CD8-positive, alpha-beta memory T cell (primary cell): ENCODE measurements at regions not wholly inside any gene's neighbourhood (a gene's known extent, or its start where the extent isn't known, plus 50 kb on each side); places are given as distances from the start of the nearest gene placed in this dataset.
"Not testable (repeated sequence)": the region's sequence is repeated elsewhere in the genome, so short reads cannot be mapped to it uniquely, and the experiment has no call there.

Experiments used
- CTCF ChIA-PET: fragments of 350-600 bp; sonication (Branson Sonifier 250); formaldehyde crosslinking; loops from one replicate; lab custom pipeline; 2021; ENCODE audit warnings: antibody characterized with exemption; lab: Charles Lee
- POLR2A ChIA-PET: fragments of 350-600 bp; sonication (Branson Sonifier 250); formaldehyde crosslinking; loops from one replicate; lab custom pipeline; 2021; ENCODE audit warnings: antibody characterized with exemption; lab: Charles Lee
- DNase-seq, 5 donors: peaks; one replicate each; pipeline versions ENCODE4 v3.0.0 to v3.0.0-alpha.2; 2020 to 2022; ENCODE audit warnings: mixed read lengths in 1 of 5
- H3K27ac ChIP-seq: one replicate; pipeline ENCODE4 v1.7.0; 2013; ENCODE audit warnings: low read depth, mild to moderate bottlenecking, low read length, moderate library complexity
- H3K27me3 ChIP-seq: 2 replicates; pipeline ENCODE4 v1.7.0; 2013; ENCODE audit warnings: low read length, mild to moderate bottlenecking; ENCODE audit not compliant: insufficient read depth, poor library complexity, severe bottlenecking
- H3K36me3 ChIP-seq: 2 replicates; pipeline ENCODE4 v1.7.0; 2013; ENCODE audit warnings: mild to moderate bottlenecking, low read length, moderate library complexity; ENCODE audit not compliant: insufficient read depth
- H3K4me1 ChIP-seq: 2 replicates; pipeline ENCODE4 v1.7.0; 2013; ENCODE audit warnings: mild to moderate bottlenecking, low read length, moderate library complexity; ENCODE audit not compliant: insufficient read depth
- H3K4me3 ChIP-seq: 2 replicates; pipeline ENCODE4 v1.7.0; 2013; ENCODE audit warnings: mild to moderate bottlenecking, low read length
- H3K9me3 ChIP-seq: 2 replicates; pipeline ENCODE4 v1.7.0; 2013; ENCODE audit warnings: mild to moderate bottlenecking, low read length
- H3K27ac Mint-ChIP-seq, 8 donors: one replicate each; pipeline ENCODE4 v1.8.0; 2020 to 2021; ENCODE audit warnings: mixed read lengths in 8 of 8, mild to moderate bottlenecking in 6 of 8, inconsistent platforms in 3 of 8, moderate library complexity in 3 of 8
- H3K27me3 Mint-ChIP-seq, 2 donors: one replicate each; pipeline ENCODE4 v1.8.0; 2020 to 2021; ENCODE audit warnings: mixed read lengths in 2 of 2, mild to moderate bottlenecking in 1 of 2, moderate library complexity in 1 of 2
- H3K36me3 Mint-ChIP-seq, 3 donors: one replicate each; pipeline ENCODE4 v1.8.0; 2020 to 2021; ENCODE audit warnings: mixed read lengths in 3 of 3, inconsistent platforms in 1 of 3, mild to moderate bottlenecking in 1 of 3
- H3K4me1 Mint-ChIP-seq, 3 donors: one replicate each; pipeline ENCODE4 v1.8.0; 2020 to 2021; ENCODE audit warnings: mixed read lengths in 3 of 3, inconsistent platforms in 1 of 3, mild to moderate bottlenecking in 1 of 3
- H3K4me3 Mint-ChIP-seq, 7 donors: one replicate each; pipeline ENCODE4 v1.8.0; 2020 to 2021; ENCODE audit warnings: mixed read lengths in 7 of 7, mild to moderate bottlenecking in 6 of 7, moderate library complexity in 4 of 7, inconsistent platforms in 2 of 7
- H3K9me3 Mint-ChIP-seq, 5 donors: one replicate each; pipeline ENCODE4 v1.8.0; 2020 to 2022; ENCODE audit warnings: mixed read lengths in 5 of 5, mild to moderate bottlenecking in 3 of 5, moderate library complexity in 2 of 5, inconsistent platforms in 1 of 5

DNA sequence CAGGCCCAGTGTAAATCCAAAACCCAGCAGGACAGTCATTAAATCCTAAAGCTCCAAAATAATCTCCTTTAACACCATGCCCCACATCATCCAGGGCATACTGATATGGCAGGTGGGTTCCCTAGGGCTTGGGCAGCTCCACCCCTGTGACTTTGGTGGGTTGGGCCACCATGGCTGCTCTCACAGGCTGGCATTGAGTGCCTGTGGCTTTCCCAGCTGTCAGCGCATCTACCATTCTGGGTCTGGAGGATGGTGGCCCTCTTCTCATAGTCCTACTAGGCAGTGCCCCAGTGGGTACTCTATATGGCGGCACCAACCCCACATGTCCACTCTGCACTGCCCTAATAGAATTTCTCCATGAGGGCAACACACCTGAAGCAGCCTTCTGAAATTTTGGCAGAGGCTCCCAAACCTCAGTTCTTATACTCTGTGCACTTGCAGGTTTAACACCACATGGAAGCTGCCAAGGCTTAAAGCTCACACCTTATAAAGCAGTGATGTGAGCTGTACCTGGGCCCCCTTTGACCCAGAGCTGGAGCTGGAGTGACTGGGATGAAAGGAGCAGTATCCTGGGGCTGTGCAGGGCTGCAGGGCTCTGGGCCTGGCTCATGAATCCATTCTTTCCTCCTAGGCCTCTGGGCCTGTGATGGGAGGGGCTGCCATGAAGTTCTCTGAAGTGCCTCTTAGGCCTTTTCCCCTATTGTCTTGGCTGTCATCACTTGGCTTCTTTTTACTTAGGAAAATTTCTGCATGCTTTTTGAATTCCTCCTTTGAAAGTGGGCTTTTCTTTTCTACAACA lies 765.5 kb upstream of the EPHA7 start:
- ChIA-PET CTCF (no interaction called here), POLR2A (no interaction called here)
- H3K4me3 ChIP-seq, result no peak overlapping the region
- H3K36me3 ChIP-seq, result no peaks in the 10 kb centered on the region
- Mint-ChIP-seq H3K27me3 (no peaks in the 10 kb centered on the region), H3K4me3 (no peak overlapping the region), H3K4me1 (no peaks in the 10 kb centered on the region), H3K27ac (no peak overlapping the region), H3K9me3 (peaks cover 6 to 43% (median 20%) of the 10 kb centered on the region in 5 donors), H3K36me3 (no peaks in the 10 kb centered on the region)
- H3K9me3 ChIP-seq, result no peaks in the 10 kb centered on the region
- H3K27me3 ChIP-seq, result no peaks in the 10 kb centered on the region
- H3K4me1 ChIP-seq, result no peaks in the 10 kb centered on the region
- H3K27ac ChIP-seq, result no peak overlapping the region
- no peak for DNase-seq

DNA sequence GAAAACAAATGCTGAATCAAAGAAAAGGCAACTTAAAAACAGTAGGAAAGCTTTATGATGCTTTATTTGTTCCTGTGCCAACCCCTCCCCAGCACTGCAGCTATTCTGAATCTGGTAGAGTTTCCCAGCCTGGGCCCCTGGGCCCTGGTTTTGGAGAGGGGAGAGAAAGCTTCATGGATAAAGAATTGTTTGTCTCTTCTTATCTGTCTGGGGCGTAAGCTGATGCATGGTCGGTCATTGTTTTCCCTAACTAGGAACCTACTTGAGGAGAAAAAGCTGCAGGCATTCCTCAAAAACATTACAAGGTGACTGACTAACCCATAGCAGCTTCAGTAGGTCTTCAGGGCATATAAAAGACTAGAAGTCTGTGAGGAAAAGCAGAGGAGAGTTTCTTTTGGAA lies 758.1 kb upstream of the EPHA7 start:
- H3K9me3 ChIP-seq, result no peaks in the 10 kb centered on the region
- H3K27ac ChIP-seq, result no peak overlapping the region
- no peaks in the 10 kb centered on the region for H3K27me3 Mint-ChIP-seq
- H3K27ac Mint-ChIP-seq, result no peak overlapping the region
- H3K4me1 ChIP-seq, result no peaks in the 10 kb centered on the region
- H3K4me3 Mint-ChIP-seq, result no peak overlapping the region
- no peaks in the 10 kb centered on the region for H3K4me1 Mint-ChIP-seq
- H3K36me3 Mint-ChIP-seq, result no peaks in the 10 kb centered on the region
- ChIA-PET CTCF (no interaction called here), POLR2A (no interaction called here)
- no peak for DNase-seq
- no peaks in the 10 kb centered on the region for H3K36me3 ChIP-seq
- no peak overlapping the region for H3K4me3 ChIP-seq
- H3K9me3 Mint-ChIP-seq, result peaks cover 2 to 13% (median 3%) of the 10 kb centered on the region in 5 donors
- H3K27me3 ChIP-seq, result no peaks in the 10 kb centered on the region

DNA sequence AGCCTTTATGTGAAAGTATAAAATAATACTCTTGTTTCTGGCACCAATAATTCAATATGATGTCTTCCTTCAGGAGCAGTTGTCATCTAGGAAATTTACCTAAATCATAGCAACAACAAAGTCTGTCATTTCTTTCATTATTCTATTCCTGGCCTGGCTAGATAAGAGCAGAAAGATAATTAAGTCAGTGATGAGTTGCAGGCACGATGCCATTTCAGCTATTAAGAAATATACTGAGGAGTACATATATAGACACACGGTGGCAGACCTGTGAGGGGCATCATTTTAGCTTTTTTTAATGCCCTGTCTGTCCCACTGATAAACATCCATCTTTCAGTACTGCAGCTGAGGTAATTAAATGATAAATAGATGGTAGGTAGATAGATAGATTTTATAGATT lies 756.1 kb upstream of the EPHA7 start:
- CTCF ChIA-PET, result no interaction called here

DNA sequence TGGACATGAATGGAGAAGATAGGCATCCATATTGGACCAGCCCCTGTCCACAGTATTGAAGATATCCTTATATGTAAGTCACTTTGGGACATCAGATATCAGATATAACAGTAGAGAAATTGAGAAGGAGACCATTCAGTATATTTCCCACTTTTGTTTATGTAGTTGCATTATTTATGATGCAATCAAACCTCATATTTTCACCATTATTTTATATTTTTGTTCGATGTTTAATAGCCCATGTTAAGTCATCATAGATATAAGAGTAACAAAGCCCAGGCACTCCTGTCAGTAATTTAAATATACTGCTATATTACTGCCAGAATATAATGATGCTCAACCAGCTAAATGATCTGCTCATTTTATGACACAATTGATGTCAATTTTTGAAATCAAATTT lies 744.5 kb upstream of the EPHA7 start:
- H3K36me3 Mint-ChIP-seq, result no peaks in the 10 kb centered on the region
- H3K9me3 ChIP-seq, result no peaks in the 10 kb centered on the region
- peaks cover 7 to 22% (median 14%) of the 10 kb centered on the region in 5 donors for H3K9me3 Mint-ChIP-seq
- H3K27ac Mint-ChIP-seq, result no peak overlapping the region
- no peak overlapping the region for H3K4me3 Mint-ChIP-seq
- H3K27me3 ChIP-seq, result no peaks in the 10 kb centered on the region
- ChIA-PET POLR2A (no interaction called here), CTCF (no interaction called here)
- no peak overlapping the region for H3K4me3 ChIP-seq
- H3K4me1 Mint-ChIP-seq, result no peaks in the 10 kb centered on the region
- H3K27ac ChIP-seq, result no peak overlapping the region
- no peak for DNase-seq
- no peaks in the 10 kb centered on the region for H3K27me3 Mint-ChIP-seq
- H3K4me1 ChIP-seq, result no peaks in the 10 kb centered on the region
- H3K36me3 ChIP-seq, result no peaks in the 10 kb centered on the region

More for the DNA sequence above, 756.1 kb upstream of the EPHA7 start:
- H3K4me3 ChIP-seq, result no peak overlapping the region
- Mint-ChIP-seq H3K27ac (no peak overlapping the region), H3K27me3 (no peaks in the 10 kb centered on the region), H3K4me1 (no peaks in the 10 kb centered on the region), H3K9me3 (peaks cover 0 to 13% (median 6%) of the 10 kb centered on the region in 5 donors), H3K36me3 (no peaks in the 10 kb centered on the region), H3K4me3 (no peak overlapping the region)
- H3K4me1 ChIP-seq, result no peaks in the 10 kb centered on the region
- no peak for DNase-seq
- no peaks in the 10 kb centered on the region for H3K9me3 ChIP-seq
- POLR2A ChIA-PET, result no interaction called here
- H3K27me3 ChIP-seq, result no peaks in the 10 kb centered on the region
- H3K36me3 ChIP-seq, result no peaks in the 10 kb centered on the region
- no peak overlapping the region for H3K27ac ChIP-seq

DNA sequence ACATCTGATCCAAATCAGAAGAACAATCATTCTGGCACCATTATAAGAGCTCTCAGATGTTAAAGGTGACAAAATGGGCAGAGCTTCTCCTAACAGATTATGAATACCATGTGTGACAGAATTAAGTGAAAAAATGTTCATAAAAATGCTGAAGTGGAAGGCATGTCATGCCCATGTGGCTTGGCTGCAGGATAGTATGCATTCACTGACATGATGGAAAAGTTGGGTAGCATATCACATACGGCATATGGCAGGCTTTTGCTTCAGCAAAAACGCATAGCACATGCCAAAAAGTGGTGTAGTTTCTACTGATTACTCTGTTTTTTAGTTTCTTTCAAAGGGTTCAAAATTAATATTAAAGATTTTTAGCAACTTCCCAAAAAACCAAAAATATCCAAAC lies 731.5 kb upstream of the EPHA7 start:
- no peaks in the 10 kb centered on the region for H3K36me3 Mint-ChIP-seq

DNA sequence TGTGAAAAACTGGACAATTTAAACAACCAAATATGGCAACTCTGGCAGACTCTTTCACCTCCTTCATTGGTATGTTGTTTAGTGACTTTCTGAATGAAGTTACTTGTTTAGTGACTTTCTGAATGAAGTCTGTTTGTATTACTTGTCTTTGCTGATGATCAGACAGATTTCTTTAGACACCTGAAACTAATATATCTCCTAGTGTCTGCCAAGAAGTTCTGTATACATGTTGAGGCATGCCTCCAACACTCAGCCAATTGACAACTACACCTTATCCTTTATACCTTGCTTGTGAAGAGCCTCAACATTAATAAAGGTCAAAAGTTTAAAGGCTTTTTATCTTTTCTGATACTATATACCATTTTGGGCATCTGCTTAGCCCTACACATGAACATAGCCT lies 725.4 kb upstream of the EPHA7 start:
- DNase-seq, result no peak
- no peak overlapping the region for H3K4me3 Mint-ChIP-seq
- H3K27ac Mint-ChIP-seq, result no peak overlapping the region
- ChIA-PET POLR2A (no interaction called here), CTCF (no interaction called here)
- H3K36me3 Mint-ChIP-seq, result no peaks in the 10 kb centered on the region
- Histone ChIP-seq H3K4me1 (no peaks in the 10 kb centered on the region), H3K9me3 (no peaks in the 10 kb centered on the region), H3K4me3 (no peak overlapping the region), H3K27ac (no peak overlapping the region), H3K27me3 (no peaks in the 10 kb centered on the region), H3K36me3 (no peaks in the 10 kb centered on the region)
- peaks cover 0 to 10% (median 5%) of the 10 kb centered on the region in 5 donors for H3K9me3 Mint-ChIP-seq
- no peaks in the 10 kb centered on the region for H3K27me3 Mint-ChIP-seq
- no peaks in the 10 kb centered on the region for H3K4me1 Mint-ChIP-seq

More for the DNA sequence above, 731.5 kb upstream of the EPHA7 start:
- no peaks in the 10 kb centered on the region for H3K27me3 ChIP-seq
- POLR2A ChIA-PET, result no interaction called here
- H3K4me3 Mint-ChIP-seq, result no peak overlapping the region
- no peak overlapping the region for H3K27ac ChIP-seq
- H3K4me3 ChIP-seq, result no peak overlapping the region
- H3K36me3 ChIP-seq, result no peaks in the 10 kb centered on the region
- no peaks in the 10 kb centered on the region for H3K4me1 Mint-ChIP-seq
- no peaks in the 10 kb centered on the region for H3K27me3 Mint-ChIP-seq
- H3K9me3 Mint-ChIP-seq, result peaks cover 4 to 25% (median 10%) of the 10 kb centered on the region in 5 donors
- CTCF ChIA-PET, result no interaction called here
- no peaks in the 10 kb centered on the region for H3K4me1 ChIP-seq
- H3K9me3 ChIP-seq, result no peaks in the 10 kb centered on the region
- no peak overlapping the region for H3K27ac Mint-ChIP-seq
- DNase-seq, result no peak

DNA sequence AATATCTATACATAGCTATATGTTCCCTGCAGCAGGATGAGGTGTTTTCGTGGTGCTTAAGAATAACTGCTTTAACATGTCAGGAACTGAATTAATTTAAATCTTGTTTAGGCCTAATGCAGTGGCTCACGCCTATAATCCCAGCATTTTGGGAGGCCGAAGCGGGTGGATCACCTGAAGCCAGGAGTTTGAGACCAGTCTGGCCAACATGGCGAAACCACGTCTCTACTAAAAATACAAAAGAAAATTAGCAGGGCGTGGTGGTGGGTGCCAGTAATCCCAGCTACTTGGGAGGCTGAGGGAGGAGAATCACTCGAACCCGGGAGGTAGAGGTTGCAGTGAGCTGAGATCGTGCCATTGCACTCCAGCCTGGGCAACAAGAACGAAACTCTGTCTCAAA lies 717.8 kb upstream of the EPHA7 start:
- H3K27me3 ChIP-seq, H3K4me3 Mint-ChIP-seq, H3K4me1 ChIP-seq, CTCF ChIA-PET, H3K4me3 ChIP-seq, H3K36me3 ChIP-seq, H3K4me1 Mint-ChIP-seq, H3K9me3 ChIP-seq, H3K36me3 Mint-ChIP-seq, POLR2A ChIA-PET, H3K27me3 Mint-ChIP-seq, DNase-seq, H3K27ac Mint-ChIP-seq, H3K27ac ChIP-seq: not testable (repeated sequence)
- H3K9me3 Mint-ChIP-seq, result peaks cover 0 to 14% (median 6%) of the 10 kb centered on the region in 5 donors

DNA sequence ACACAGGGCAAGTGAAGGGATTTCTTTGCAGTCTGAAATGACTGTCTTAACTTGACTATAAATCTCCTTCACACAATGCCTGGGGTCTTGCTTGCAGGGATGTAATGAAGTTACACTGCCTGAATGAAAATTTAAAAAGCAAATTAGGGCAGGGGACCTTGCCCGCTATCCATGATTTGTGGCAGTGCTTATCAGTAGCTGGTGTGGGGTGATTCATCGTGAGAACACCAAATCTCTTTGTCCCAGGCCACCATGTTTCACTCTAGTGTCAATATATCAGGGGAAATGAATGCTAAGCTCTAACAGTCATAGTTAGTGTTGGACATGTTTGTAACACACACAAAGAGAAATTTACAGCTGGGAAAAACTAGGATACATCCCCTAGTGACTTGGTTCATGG lies 713.7 kb upstream of the EPHA7 start:
- no peaks in the 10 kb centered on the region for H3K36me3 ChIP-seq
- ChIA-PET CTCF (no interaction called here), POLR2A (no interaction called here)
- no peak for DNase-seq
- no peaks in the 10 kb centered on the region for H3K36me3 Mint-ChIP-seq
- no peaks in the 10 kb centered on the region for H3K27me3 Mint-ChIP-seq
- H3K9me3 ChIP-seq, result no peaks in the 10 kb centered on the region
- H3K4me1 ChIP-seq, result no peaks in the 10 kb centered on the region
- no peak overlapping the region for H3K4me3 ChIP-seq
- no peaks in the 10 kb centered on the region for H3K4me1 Mint-ChIP-seq
- no peaks in the 10 kb centered on the region for H3K27me3 ChIP-seq
- H3K9me3 Mint-ChIP-seq, result peaks cover 0 to 14% (median 6%) of the 10 kb centered on the region in 5 donors
- no peak overlapping the region for H3K27ac Mint-ChIP-seq
- H3K4me3 Mint-ChIP-seq, result no peak overlapping the region
- no peak overlapping the region for H3K27ac ChIP-seq
